HG02571 (cell line): ENCODE measurements at regions not wholly inside any gene's neighbourhood (a gene's known extent, or its start where the extent isn't known, plus 50 kb on each side); places are given as distances from the start of the nearest gene placed in this dataset.

Experiments used
- ATAC-seq: cut with Tn5 transposase; IDR thresholded peaks from one replicate; pipeline ENCODE4 v1.9.1; 2021; ENCODE audit warnings: mild to moderate bottlenecking, moderate library complexity; ENCODE audit not compliant: unreplicated experiment

DNA sequence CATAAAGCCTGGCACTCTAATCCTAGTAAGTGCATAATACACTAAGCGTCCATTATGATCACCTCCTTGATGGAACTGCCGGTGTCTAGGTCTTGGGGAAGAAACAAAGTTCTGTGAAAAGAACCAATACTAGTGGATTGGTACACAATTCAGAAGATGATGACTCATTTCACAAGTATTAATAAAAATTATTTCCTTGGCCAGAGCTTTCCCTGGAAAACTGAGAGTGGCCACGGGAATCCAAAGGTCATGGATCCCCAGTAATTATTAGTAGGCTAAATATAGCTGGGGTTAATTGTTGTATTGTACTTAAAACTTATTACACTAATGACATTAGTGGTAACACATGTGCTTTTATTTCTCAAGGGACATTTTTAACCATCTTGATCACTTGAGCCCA is 808.0 kb upstream of the NR2F2 start:
- ATAC-seq: no peak

DNA sequence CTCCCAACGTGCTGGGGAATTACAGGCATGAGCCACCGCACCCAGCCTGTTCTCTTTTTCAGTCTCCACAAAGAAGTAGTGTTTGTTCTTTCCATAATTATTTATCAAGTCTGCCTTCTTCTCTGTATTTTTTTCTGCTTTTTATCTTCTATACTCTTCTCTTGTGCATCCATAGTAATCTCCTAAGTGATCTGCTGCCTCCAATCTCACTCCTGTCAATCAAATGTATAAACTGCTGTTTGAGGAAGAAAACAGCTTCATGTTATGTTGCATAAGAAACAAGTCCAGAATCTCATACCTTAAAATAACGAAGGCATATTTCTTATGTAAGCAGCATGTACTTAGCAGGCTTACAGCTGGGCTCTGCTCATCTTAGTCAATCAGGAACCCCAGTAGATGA is 801.6 kb upstream of the NR2F2 start:
- ATAC-seq: no peak

DNA sequence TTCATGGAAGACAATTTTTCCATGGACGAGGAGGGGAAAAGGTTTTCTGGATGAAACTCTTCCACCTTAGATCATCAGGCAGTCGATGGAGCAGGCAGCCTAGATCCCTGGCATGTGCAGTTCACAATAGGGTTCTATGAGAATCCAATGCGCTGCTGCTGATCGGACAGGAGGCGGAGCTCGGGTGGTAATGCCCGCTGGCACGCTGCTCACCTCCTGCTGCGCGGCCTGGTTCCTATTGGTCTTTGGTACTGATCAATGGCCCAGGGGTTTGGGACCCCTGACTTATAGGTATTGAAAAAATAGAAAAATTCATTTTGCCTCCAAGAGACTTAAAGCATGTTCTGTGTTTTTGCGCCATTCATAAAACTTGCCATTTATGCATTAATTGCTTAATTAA is 793.9 kb upstream of the NR2F2 start:
- ATAC-seq: no peak

DNA sequence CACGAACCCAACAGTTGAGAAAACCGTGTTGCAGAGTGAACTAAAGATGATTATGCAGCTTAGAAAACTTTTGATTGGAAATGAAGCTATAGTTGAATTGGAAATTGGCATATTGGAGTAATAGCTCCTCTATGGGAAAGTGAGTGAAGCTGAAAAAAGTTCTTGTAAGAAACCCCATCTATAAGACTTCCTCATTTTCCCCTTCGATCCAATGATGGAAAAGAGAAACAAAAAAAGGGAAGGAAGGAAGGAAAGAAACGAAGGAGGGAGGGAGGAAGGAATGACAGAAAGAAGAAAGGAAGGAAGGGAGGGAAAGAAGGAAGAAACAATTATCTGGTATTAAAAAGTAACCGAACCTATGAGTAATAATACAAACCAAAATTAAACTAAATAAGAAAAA is 791.8 kb upstream of the NR2F2 start:
- ATAC-seq: no peak

DNA sequence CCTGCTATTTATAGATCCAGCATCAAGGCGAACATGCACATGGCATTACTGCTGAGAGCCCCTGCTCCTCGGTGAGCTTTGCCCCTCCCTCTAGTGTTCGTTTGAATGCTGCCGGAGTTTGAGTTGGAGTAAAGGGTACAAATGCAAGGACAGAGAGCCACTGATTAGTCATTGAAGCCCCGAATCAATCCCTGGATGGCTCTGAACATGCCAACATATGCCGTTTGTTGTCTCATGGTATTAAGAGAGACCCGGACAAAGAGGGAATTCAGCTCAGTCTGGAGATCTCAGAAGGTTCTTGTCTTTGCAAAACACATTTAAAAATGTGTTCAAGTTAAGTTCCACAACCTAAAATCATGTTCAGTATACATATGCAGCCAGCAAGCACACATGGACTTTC is 789.2 kb upstream of the NR2F2 start:
- ATAC-seq: no peak

DNA sequence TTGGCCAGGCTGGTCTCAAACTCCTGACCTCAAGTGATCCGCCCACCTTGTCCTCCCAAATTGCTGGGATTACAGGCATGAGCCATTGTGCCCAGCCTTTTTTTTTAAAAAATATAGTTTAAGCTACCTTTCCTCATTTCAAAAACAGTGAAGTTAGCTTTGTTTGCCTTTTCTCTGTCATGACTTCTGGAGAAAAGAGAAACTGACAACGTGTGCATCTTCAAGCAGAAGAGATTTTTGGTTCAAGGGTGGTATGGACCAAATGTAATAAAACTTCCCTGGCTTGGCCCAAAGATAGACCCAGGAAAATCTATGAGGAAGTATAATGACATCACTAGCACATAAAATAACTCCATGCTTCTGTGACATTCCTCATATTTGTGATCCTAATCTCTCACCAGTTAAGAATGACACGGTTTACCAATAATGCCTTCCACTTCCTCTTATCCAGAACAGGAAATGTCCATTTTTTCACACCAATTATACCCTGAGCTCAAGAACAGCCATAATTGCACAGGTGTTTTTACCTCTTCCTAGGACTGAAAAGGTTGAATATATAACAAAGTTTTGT is 781.2 kb upstream of the NR2F2 start:
- no peak for ATAC-seq

DNA sequence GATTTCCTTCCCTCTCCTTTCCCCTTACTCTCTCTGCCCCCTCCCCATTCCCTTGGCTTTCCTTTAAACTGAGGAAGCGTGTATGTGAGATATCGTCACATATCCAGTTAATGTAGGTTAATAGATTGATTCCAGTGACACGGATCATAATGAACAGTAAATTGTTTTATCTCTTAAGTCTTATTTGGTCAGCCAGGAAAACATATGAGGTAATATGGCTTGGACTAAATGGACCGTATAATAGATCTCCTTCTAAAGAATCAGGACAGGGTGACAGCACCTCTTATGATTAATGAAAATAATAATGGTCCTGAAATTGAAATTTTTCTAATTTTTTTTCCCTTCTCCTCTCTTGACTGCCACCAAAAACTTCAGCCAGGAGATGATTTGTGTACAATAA is 779.8 kb upstream of the NR2F2 start:
- ATAC-seq: no peak

DNA sequence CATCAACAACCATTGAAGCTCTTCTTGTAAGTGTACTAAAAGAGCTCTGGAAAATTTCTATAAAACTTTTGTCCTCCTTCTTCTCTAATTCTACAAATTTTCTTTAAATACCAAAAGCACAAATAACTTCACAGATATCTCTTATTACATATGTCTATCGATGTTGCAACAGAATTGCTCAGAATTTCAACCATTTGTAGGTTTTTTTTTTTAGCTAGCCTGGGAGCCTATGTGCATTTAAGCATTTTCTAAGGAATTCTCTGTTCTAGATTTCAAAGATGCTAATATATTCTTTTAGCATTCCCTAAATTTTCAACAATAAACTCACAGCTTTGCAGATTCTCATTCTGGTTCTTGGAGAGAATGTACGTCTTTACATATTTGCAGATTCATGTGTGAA is 774.3 kb upstream of the NR2F2 start:
- no peak for ATAC-seq

DNA sequence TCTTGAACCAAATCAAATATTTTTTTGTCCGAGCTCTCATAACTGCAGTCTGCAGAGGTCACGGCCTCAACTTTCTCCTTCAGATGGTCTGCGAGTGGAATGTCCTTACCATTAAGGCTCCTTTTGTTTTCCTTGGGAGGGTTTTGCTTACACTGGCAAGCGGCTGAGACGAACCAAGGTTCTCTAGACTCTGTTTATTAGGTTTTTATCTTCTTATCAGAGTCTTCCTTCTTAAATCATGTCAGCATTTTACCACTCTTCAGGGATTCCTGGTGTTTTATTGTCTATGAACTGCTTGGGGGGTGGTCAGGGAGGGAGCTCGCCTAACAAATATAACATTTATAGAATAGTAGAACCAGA is 773.7 kb upstream of the NR2F2 start:
- ATAC-seq: no peak

DNA sequence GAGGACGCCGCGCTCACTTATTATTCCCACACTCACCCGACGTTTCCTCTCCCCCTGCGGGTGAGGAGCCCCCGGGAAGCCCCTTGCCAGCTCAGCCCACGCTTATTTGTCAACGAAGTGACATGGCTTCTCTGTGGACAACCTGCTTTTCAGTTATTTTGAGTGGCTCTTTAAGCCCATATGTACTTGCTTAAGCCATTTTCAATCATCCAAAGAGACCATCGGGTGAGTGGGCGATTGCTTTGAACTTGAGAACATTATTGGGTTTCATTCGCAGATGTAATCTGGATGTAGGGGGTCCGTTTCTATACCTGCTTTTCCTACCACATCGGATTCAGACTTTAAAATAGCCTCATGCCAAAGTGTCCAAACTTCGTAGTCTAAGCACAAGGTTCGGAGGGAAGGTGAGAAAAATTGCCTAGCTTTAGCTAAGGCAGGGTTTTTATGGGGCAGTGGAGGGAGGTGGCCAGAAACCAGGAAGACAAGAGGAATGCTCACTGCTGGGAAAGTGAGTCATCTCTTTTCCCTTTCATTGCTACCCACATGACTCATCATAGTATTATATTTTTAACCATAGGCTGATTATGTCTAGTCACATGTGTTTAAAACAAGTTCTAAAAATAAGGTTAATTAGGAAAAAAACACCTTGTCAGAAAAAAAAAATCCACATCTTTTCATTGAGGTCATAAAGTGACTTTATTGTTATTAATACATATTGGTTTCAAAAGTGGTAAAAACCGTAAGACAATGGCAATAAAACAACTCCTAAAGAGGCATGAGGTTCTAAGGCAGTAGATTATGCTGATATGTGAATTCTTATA is 773.1 kb upstream of the NR2F2 start:
- ATAC-seq: no peak

DNA sequence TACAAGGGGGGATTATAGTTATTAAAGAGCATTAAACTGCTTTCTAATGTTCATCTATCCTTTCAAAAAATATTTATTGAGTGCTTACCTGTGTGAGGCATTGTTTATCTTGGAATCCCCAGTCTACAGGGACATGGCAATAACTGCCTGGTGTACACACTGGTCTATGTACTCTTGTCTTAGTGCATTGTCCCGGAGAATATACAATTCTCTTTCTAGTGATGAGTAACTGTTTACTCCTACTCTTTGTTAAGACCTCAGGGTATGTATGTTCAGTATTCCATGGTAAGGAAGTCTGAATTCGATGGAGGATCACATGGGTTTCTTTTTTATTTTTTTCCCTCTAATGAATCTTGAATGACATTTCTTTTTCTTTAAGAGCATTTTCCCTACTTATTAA is 772.4 kb upstream of the NR2F2 start:
- ATAC-seq: no peak

DNA sequence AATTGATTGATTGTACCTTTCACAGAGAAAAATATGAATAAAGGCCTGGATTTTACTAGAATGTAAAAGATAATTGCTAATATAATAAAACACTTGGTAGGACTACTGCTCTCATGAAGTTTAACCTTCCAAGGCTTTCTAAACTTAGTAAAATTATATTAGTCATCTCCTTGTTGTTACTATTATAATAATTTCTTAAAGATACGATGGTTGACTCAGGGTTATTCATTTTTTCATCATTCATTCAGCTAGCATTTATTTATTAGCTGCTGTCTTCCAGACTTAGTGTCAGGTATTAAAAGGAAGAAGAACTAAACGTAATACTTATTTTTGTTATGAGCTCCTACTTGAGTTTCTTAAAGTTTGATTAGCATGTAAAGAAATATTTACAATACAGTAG is 771.6 kb upstream of the NR2F2 start:
- no peak for ATAC-seq

DNA sequence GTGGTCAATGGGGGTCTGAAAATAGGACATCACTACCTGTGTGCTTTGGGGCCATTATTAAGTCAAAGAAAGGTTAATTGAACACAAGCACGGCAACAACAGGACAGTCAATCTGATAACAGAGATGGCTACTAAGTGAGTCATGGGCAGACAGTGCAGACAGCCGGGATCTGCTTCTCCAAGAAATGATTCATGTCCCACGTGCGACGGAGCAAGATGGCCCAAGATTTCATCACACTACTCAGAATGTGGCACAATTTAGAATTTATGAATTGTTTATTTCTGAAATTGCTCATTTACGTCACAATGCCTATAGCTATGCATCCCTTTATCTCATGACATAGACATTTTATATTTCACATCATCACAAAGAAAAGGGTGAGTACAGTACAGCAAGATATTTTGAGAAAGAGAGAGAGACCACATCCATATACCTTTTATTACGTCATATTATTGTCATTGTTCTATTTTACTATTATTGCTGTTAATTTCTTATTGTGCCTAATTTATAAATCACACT is 770.6 kb upstream of the NR2F2 start:
- no peak for ATAC-seq

DNA sequence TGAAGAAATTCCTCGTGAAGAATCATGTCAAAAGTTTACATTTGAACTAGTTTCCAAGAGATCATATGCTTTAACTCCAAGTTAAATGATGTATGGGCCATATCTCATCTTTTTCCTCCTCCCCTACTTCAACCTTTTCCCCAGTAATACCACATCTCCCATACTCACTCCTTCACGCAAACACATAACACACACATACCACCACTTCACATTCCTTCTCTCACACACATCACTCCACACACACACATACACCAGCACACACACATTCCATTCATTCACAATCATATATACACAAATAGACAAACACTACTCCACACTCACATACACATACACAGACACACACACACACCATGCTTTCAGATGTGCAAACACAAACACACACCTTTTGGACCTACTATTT is 769.0 kb upstream of the NR2F2 start:
- no peak for ATAC-seq

DNA sequence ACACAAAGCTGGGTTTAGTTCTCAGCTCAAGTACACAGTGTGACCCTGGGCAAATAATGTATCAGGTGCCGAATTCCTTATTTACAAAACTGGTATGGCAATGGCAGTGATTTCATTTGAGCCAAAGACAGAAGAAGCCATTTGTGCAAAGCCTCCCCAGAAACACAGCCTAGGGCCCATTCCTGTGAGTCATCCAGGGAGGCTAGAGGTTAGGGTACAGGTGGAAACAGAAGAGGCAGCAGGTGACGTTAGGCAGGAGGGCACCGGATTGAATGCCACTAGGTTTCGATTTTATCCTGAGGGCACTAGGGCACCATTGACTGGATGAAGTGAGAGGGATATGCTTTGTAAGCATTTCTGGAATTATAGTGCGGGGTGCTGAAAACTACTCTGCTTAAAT is 766.9 kb upstream of the NR2F2 start:
- ATAC-seq: no peak

DNA sequence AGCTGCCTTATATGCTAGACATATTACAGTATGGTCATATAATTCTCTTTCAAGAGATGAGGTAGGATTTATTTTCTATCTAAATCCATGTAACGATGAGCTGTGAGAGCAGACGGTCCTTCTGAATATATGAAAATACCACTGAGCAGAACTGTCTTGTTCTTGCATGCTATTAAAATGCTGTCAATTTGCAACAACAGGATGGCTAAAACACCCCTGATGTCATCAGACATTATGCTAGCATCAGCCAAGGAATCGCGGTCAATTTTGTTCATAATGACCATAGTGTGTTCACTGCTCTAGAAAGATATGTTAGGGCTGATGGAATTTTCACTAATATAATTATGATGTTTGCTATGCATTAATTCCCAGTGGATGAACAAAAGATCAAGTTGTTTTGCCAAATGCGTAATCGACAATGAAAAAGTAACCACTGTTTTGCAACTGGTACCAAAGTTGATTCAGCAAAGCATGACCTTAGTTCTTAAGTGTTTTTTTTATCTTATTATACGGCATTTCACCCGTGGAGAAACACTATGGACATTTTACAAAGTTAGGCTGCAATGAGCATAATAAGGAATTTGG is 765.4 kb upstream of the NR2F2 start:
- ATAC-seq: no peak

DNA sequence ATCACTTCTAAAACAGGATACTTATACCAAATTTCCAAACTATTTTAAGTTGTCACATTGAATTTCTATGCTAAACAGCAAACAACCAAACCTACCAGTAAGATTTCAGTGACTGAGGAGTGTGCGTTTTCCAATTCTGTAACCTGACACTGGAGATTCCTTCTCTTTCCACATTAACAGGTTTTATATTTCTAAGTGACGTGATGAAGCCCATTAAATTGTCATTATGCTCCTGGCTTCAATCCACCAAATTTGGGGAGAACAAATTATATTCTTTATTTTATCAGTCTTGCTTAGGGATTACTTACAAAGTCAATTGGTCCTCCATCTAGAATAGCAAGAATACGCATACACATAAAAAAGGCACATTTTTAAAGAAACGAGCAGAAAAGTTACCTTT is 764.8 kb upstream of the NR2F2 start:
- no peak for ATAC-seq

DNA sequence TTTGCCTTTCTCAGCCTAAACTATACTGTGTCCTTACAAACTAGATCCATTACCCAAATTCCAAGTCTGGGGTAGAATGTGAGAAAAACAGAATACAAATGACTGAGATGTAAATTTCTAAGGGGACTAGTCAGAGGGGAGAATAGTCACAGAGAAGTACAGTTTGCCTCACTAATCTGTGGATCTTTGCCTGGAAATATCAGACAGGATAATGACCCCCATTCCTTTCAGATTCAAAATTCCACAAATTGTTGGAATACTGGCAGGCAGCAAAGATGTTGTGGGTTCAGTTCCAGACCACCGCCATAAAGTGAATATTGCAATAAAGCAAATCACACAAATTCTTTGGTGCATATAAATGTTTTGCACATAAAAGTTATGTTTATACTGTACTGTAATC is 762.8 kb upstream of the NR2F2 start:
- ATAC-seq: no peak

DNA sequence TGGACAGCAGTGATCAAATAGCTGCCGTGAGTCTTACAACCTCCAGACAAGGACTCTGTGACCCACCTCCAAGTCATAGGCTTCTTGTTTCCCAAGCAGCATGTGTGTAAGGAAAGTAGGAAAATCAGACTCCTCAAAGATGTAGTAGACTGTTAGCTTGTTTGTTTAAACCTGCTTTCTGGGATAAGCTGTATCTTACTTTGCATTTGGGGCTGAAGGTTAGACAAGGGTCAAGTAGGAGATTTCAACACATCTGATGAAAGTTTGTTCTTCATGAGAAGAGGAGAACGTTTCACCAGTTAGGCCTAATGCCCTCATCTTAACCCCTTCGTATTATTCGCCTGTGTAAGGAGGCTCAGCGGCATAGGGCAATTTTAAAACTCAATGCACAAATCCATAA is 756.4 kb upstream of the NR2F2 start:
- no peak for ATAC-seq

DNA sequence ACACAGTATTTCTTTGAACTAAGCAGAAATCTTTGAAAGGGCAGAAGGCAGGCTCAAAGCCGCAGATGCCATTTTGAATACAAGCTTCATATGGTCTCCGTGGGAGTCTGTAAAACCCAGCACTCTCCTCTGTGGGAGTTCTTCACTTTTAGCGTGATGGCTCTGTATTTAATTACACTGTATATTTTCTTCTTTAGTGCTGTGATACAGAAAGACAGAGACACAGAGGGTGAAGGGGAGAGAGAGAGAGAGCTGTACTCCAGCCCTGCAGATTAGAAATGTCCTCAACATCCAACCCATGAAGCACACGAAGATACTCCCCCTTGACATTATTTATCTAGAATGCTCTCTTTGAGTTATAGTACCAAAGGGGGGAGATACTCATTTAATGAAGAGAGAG is 752.6 kb upstream of the NR2F2 start:
- no peak for ATAC-seq

DNA sequence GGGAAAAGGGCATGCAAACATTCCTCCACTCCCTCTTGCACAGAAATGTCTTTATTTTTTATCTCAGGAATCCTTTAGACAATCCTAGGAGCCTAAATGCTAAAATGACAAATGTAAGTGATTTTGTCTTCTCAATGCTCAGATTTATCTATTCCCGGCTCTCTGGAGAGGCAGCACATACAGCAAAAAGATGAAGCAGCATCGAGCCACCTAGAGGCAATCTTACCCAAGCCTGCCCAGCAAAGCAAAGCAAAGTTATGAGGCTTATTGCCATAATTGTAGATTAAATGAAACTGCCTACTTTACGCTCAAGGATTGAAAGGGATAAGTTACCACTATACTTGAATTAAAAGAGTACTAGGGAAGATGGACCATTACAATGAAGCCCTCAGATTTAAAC is 750.4 kb upstream of the NR2F2 start:
- no peak for ATAC-seq

DNA sequence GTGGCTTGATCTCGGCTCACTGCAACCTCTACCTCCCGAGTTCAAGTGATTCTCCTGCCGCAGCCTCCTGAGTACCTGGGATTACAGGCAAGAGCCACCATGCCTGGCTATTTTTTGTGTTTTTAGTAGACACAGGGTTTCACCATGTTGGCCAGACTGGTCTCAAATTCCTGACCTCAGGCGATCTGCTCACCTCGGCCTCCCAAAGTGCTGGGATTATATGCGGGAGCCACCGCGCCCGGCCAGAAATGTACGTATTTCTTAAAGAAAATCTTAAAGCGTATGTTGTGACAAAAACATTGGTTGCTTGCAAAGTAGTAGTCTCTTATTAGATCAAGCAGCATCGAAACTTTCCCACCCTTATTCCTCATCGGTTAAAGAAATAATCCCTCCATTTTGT is 748.9 kb upstream of the NR2F2 start:
- no peak for ATAC-seq
